Right atrium auricular region (tissue), 2 donors: ENCODE measurements at regions not wholly inside any gene's neighbourhood (a gene's known extent, or its start where the extent isn't known, plus 50 kb on each side); places are given as distances from the start of the nearest gene placed in this dataset.
A peak's percentile ranks its signal among the peaks of the same experiment; 100 is the strongest.

Source experiments
- DNase-seq: peaks from one replicate; pipeline ENCODE4 v3.0.0-alpha.2; 2019; ENCODE audit warnings: low spot score
- H3K27ac ChIP-seq, 2 donors: fragments of 200-600 bp; sonication (generic); 1 replicate in 1 of 2; 2 replicates in 1 of 2; pipeline ENCODE4 v1.5.1; 2016 to 2019
- H3K27me3 ChIP-seq, 2 donors: fragments of 200-600 bp; sonication (generic); one replicate each; pipeline versions ENCODE4 v1.5.1 to v1.6.0; 2017 to 2019
- H3K36me3 ChIP-seq: fragments of 200-600 bp; sonication (generic); one replicate; pipeline ENCODE4 v1.5.1; 2016
- H3K4me1 ChIP-seq, 2 donors: fragments of 200-600 bp; sonication (generic); one replicate each; pipeline versions ENCODE4 v1.5.1 to v1.6.0; 2017 to 2019
- H3K4me3 ChIP-seq, 2 donors: fragments of 200-600 bp; sonication (generic); 1 replicate in 1 of 2; 2 replicates in 1 of 2; pipeline ENCODE4 v1.5.1; 2017 to 2019; ENCODE audit warnings: mild to moderate bottlenecking in 1 of 2, moderate library complexity in 1 of 2
- H3K9me3 ChIP-seq, 2 donors: fragments of 200-600 bp; sonication (generic); one replicate each; pipeline ENCODE4 v1.5.1; 2019
- TF ChIP-seq, protein P1 (sequence below), 2 donors: fragments of 200-600 bp; sonication (generic); IDR thresholded peaks; one replicate each; pipeline ENCODE4 v1.5.1; 2019; ENCODE audit warnings: antibody characterized with exemption in 2 of 2

DNA sequence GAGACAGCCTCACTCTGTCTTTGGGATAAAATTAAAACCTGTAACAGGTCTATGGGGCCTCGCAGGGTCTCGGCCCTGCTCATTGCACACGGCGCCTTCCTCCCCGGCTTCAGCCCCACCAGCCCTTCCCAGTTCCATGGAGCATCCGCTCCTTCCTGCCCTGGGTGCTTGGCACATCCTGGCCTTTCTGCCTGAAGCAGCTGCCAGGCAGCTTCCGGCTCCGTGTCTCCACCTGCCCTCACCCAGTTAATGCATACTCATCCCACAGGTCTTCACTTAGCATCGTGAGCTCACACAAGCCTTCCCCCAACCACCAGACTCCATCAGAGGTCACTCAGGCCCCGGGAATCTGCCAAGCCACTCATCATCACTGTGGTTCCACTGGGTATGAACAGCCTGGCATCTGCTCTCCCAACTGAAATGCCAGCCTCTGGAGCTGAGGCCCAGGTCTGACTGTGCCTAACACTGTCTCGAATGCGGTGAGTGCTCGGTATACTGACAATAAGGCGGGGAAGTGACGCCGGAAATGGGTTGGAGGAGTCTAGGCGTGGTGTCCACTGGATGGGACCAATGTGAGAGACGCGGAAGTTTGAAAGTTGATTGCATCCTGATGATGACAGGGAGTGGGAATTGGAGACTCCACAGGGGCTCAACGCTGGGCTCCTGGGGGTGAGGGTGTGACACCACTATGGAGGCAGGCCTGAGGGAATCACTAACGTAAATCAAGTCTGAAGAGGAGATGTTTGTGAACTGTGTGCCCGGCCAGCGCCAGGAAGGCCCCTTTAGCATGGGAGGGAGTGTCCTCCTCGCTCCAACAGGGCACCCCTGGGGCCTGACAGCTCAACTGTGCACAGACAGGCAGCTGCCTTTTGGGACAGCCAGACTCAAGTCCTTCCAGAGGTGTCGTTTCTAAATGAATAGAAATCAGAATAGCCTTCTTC lies 245.8 kb downstream of the TTLL2 start:
- peaks cover 0 to 29% of the 10 kb centered on the region in 2 donors for H3K4me1 ChIP-seq
- TF ChIP-seq, protein P1, sequence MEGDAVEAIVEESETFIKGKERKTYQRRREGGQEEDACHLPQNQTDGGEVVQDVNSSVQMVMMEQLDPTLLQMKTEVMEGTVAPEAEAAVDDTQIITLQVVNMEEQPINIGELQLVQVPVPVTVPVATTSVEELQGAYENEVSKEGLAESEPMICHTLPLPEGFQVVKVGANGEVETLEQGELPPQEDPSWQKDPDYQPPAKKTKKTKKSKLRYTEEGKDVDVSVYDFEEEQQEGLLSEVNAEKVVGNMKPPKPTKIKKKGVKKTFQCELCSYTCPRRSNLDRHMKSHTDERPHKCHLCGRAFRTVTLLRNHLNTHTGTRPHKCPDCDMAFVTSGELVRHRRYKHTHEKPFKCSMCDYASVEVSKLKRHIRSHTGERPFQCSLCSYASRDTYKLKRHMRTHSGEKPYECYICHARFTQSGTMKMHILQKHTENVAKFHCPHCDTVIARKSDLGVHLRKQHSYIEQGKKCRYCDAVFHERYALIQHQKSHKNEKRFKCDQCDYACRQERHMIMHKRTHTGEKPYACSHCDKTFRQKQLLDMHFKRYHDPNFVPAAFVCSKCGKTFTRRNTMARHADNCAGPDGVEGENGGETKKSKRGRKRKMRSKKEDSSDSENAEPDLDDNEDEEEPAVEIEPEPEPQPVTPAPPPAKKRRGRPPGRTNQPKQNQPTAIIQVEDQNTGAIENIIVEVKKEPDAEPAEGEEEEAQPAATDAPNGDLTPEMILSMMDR (IDR thresholded peaks at IDR 0.05): no peak
- no peak for DNase-seq
- no peak overlapping the region for H3K27ac ChIP-seq
- no peaks in the 10 kb centered on the region for H3K27me3 ChIP-seq
- H3K4me3 ChIP-seq: no peak overlapping the region
- no peaks in the 10 kb centered on the region for H3K36me3 ChIP-seq
- no peaks in the 10 kb centered on the region for H3K9me3 ChIP-seq

DNA sequence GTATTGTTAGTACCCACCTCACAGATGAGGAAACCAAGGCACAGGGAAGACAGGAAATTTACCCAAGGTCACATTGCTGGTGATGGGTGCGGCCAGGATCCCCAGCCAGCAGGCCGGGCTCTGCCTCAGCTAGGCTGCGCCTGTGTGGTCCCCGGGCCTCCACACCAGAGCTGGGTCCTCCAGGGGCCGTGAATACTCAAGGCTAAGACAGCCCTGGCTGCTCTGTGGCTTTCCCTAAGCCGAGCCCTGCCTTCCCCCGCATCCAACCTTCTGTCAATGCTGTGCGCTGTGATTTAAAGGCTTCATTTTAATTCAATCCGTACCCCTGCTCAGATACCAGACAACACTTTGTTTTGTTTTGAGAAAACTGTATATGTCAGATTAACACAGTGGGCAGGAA lies 246.7 kb downstream of the TTLL2 start:
- Histone ChIP-seq H3K36me3 (no peaks in the 10 kb centered on the region), H3K9me3 (no peaks in the 10 kb centered on the region), H3K4me3 (no peak overlapping the region), H3K27me3 (no peaks in the 10 kb centered on the region), H3K4me1 (peaks cover 0 to 21% of the 10 kb centered on the region in 2 donors), H3K27ac (no peak overlapping the region)
- DNase-seq: no peak
- TF ChIP-seq, protein P1 (IDR thresholded peaks at IDR 0.05): no peak

DNA sequence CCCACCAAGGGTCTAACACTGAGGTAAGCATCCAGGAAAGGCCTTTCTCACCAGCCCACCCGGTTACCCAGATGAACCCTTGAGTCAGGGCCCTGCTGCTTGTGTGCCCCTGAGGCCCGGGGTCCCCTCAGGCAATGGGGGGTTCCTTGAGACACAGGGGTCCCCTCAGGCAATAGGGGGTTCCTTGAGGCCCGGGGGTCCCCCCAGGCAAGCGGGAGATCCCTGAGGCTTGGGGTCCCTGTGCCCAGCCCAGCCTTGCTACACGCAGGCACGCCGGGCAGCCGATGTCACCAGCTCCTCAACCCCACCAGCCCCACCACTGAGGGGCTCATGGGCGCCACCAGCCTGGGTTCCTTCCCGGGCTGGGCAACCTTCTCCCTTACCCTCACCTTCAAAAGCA lies 247.2 kb downstream of the TTLL2 start:
- H3K4me1 ChIP-seq: peaks cover 0 to 15% of the 10 kb centered on the region in 2 donors
- no peak overlapping the region for H3K4me3 ChIP-seq
- DNase-seq: no peak
- TF ChIP-seq, protein P1 (IDR thresholded peaks at IDR 0.05): no peak
- H3K27me3 ChIP-seq: no peaks in the 10 kb centered on the region
- no peaks in the 10 kb centered on the region for H3K9me3 ChIP-seq
- H3K36me3 ChIP-seq: no peaks in the 10 kb centered on the region
- no peak overlapping the region for H3K27ac ChIP-seq

DNA sequence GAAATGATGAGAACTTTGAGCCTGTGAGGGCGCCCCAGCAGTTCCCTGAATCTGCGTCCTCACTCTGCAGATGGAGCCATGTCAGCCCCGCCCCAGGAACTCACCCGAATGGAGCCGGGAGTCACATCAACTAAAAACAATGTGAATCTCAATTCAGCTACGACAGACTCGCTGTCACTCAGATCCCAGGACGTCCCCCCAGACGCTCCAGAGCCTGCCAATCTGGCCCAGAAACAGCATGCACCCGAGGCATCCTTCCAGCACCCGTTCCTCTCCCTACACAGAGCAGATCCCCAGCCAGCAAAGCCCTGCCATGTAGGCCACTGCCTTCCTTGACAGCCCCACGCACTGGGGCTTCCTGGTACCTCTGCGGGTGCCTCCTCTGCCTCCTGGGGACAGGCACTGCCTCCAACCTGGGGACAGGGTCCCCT lies 248.0 kb downstream of the TTLL2 start:
- no peaks in the 10 kb centered on the region for H3K36me3 ChIP-seq
- TF ChIP-seq, protein P1 (IDR thresholded peaks at IDR 0.05): no peak
- H3K4me3 ChIP-seq: no peak overlapping the region
- H3K4me1 ChIP-seq: peaks cover 0 to 8% of the 10 kb centered on the region in 2 donors
- H3K27ac ChIP-seq: peak overlapping the region; percentile 42 to 53
- H3K9me3 ChIP-seq: no peaks in the 10 kb centered on the region
- no peaks in the 10 kb centered on the region for H3K27me3 ChIP-seq
- DNase-seq: peak; percentile 59

DNA sequence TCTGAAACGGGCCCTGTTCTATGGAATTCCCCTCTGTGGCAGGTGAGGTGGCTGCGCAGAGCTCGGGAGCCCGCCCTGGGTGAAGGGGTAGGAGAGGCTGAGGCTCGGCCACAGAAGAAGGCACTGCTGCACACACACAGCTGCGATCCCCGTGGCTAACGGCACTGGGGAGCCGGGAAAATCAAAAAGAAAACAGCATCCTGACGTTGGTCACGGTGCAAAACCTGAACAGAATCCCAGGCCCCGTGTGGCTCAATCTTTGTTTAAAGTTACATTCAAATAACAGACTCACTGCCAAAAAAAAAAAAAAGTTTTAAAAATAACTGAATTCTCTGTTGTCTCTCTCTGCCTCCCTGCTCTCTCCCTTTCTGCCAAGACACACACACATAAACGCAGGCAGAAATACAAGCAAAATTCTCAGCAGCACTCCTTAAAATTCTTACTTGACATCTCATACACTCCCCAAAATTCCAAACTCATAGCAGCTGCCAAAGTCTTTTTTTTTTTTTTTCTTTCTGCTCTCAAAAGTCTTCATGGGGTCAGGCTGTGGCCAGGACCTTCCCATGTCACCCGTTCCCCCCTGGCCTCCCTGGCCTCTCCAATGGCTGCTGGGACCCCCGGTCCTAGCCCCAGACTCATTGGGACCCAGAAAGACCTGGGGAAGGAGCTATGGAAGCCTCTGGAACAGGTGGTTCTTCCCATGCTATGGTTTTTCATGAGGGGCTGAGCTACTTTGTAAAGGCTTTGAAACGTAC lies 248.8 kb downstream of the TTLL2 start:
- Histone ChIP-seq H3K4me3 (no peak overlapping the region), H3K4me1 (peaks cover 0 to 7% of the 10 kb centered on the region in 2 donors), H3K9me3 (no peaks in the 10 kb centered on the region), H3K27ac (peak overlapping the region; percentile 53 to 61), H3K27me3 (no peaks in the 10 kb centered on the region), H3K36me3 (no peaks in the 10 kb centered on the region)
- peak; percentile 60 for DNase-seq
- TF ChIP-seq, protein P1 (IDR thresholded peaks at IDR 0.05): no peak
